ENCODE measurements at regions not wholly inside any gene's neighbourhood (a gene's known extent, or its start where the extent isn't known, plus 50 kb on each side); places are given as distances from the start of the nearest gene placed in this dataset.

DNA sequence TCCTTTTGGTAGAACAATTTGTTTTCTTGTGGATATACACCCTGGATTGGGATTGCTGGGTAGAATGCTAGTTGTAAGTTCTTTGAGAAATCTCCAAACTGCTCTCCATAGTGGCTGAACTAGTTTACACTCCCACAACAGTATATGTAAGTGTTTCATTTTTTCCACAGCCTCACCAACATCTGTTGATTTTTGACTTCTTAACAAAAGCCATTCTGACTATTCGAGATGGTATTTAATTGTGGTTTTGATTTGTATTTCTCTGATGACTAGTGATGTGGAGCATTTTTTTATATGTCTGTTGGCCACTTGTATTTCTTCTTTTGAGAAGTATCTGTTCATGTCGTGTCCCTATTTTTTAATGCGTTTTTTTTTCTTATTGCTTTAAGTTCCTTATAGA lies 444.1 kb downstream of the CBLN4 start:
- no peaks in the 10 kb centered on the region for H3K27me3 ChIP-seq (ENCODE audit: control insufficient read depth, insufficient read depth, low read length)
- H3K9ac ChIP-seq (ENCODE audit: insufficient read depth, low read length) = no peak overlapping the region
- TF ChIP-seq, protein P1, sequence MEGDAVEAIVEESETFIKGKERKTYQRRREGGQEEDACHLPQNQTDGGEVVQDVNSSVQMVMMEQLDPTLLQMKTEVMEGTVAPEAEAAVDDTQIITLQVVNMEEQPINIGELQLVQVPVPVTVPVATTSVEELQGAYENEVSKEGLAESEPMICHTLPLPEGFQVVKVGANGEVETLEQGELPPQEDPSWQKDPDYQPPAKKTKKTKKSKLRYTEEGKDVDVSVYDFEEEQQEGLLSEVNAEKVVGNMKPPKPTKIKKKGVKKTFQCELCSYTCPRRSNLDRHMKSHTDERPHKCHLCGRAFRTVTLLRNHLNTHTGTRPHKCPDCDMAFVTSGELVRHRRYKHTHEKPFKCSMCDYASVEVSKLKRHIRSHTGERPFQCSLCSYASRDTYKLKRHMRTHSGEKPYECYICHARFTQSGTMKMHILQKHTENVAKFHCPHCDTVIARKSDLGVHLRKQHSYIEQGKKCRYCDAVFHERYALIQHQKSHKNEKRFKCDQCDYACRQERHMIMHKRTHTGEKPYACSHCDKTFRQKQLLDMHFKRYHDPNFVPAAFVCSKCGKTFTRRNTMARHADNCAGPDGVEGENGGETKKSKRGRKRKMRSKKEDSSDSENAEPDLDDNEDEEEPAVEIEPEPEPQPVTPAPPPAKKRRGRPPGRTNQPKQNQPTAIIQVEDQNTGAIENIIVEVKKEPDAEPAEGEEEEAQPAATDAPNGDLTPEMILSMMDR (conservative IDR thresholded peaks at IDR 0.05 in 1 of 2, IDR thresholded peaks at IDR 0.05 in 1 of 2; ENCODE audit: low read depth in 1 of 2, low read length in 2 of 2) = no peak
- no peak for TF ChIP-seq EZH2 (IDR thresholded peaks at IDR 0.05; ENCODE audit: low read length, missing control alignments)
- no peak overlapping the region for H3K27ac ChIP-seq (ENCODE audit: insufficient read depth, low read length)
- H3K4me2 ChIP-seq (ENCODE audit: extremely low read depth, insufficient read depth, low read length) = no peak overlapping the region
- no peaks in the 10 kb centered on the region for H3K4me1 ChIP-seq (ENCODE audit: control insufficient read depth, extremely low read depth, insufficient read depth, low read length)
- H4K20me1 ChIP-seq (ENCODE audit: control insufficient read depth, extremely low read depth, insufficient read depth, low read length) = no peaks in the 10 kb centered on the region
- no peak overlapping the region for H2AFZ ChIP-seq (ENCODE audit: low read length)
- no peak overlapping the region for H3K4me3 ChIP-seq (replicated peaks in 1 of 4; ENCODE audit: control extremely low read depth in 1 of 4, insufficient read depth in 1 of 4, low read depth in 3 of 4, low read length in 4 of 4)
- peak in 1 of 2 donors; percentile 0 for DNase-seq (ENCODE audit: low read depth in 2 of 2)
- H3K36me3 ChIP-seq (ENCODE audit: control insufficient read depth, insufficient read depth, low read length) = no peaks in the 10 kb centered on the region
- H3K79me2 ChIP-seq (ENCODE audit: control insufficient read depth, insufficient read depth, low read length) = no peaks in the 10 kb centered on the region
- H3K9me3 ChIP-seq (ENCODE audit: control insufficient read depth, insufficient read depth, low read depth, low read length) = no peaks in the 10 kb centered on the region

DNA sequence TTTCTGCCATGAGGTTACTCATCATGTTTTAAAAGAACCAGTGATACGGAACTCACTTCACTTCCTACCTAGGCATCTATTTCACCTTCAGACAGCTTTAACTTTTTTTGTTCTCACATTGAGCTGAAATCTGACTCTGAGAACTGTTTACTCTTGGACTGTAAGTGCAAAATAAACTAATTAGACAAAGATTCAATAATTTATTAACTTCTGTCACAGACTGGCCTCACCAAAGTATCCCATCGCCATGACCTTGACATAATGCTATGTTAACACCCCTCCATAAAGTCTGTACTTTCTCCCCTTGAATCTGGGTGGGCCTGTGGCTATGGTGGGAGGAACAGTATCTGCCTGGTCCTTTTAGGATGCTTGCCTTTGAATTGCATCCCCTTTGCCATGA lies 448.1 kb downstream of the CBLN4 start:
- Histone ChIP-seq H2AFZ (ENCODE audit: low read length) (no peak overlapping the region), H3K4me3 (replicated peaks in 1 of 4; ENCODE audit: control extremely low read depth in 1 of 4, insufficient read depth in 1 of 4, low read depth in 3 of 4, low read length in 4 of 4) (no peak overlapping the region), H3K9ac (ENCODE audit: insufficient read depth, low read length) (no peak overlapping the region), H3K4me1 (ENCODE audit: control insufficient read depth, extremely low read depth, insufficient read depth, low read length) (no peaks in the 10 kb centered on the region), H3K4me2 (ENCODE audit: extremely low read depth, insufficient read depth, low read length) (no peak overlapping the region), H3K27ac (ENCODE audit: insufficient read depth, low read length) (no peak overlapping the region), H3K36me3 (ENCODE audit: control insufficient read depth, insufficient read depth, low read length) (no peaks in the 10 kb centered on the region), H4K20me1 (ENCODE audit: control insufficient read depth, extremely low read depth, insufficient read depth, low read length) (no peaks in the 10 kb centered on the region), H3K9me3 (ENCODE audit: control insufficient read depth, insufficient read depth, low read depth, low read length) (no peaks in the 10 kb centered on the region), H3K79me2 (ENCODE audit: control insufficient read depth, insufficient read depth, low read length) (no peaks in the 10 kb centered on the region), H3K27me3 (ENCODE audit: control insufficient read depth, insufficient read depth, low read length) (no peaks in the 10 kb centered on the region)
- no peak for DNase-seq (ENCODE audit: low read depth in 2 of 2)
- TF ChIP-seq EZH2 (IDR thresholded peaks at IDR 0.05; ENCODE audit: low read length, missing control alignments) = no peak
- TF ChIP-seq, protein P1 (conservative IDR thresholded peaks at IDR 0.05 in 1 of 2, IDR thresholded peaks at IDR 0.05 in 1 of 2; ENCODE audit: low read depth in 1 of 2, low read length in 2 of 2) = no peak

DNA sequence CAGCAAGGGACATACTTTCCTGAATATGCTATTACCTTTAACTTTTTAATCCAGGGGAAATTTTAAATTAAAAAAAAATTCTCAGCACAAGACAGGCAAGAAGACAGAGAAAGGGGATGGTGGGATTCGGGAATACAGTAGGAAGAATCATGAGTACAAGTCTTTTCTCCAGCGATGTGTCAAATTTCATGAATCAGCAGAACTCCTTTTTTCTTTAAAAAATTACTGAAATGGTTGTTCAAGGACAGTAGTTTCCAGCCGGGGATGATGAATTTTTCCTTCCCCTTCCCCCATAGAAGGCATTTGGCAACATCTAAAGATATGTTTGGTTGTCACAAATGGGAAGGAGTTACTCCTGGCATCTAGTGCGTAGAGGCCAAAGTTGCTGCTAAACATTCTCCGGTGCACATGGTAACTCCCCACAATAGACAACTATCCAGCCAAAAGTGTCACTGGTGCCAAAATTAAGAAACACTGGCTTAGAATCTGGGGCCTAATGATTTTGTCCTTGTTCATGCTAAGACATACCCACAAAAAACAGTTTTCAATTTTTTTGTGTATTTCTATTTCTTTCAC lies 450.2 kb downstream of the CBLN4 start:
- Histone ChIP-seq H3K4me1 (ENCODE audit: control insufficient read depth, extremely low read depth, insufficient read depth, low read length) (no peaks in the 10 kb centered on the region), H3K79me2 (ENCODE audit: control insufficient read depth, insufficient read depth, low read length) (no peaks in the 10 kb centered on the region), H3K36me3 (ENCODE audit: control insufficient read depth, insufficient read depth, low read length) (no peaks in the 10 kb centered on the region), H3K4me3 (replicated peaks in 1 of 4; ENCODE audit: control extremely low read depth in 1 of 4, insufficient read depth in 1 of 4, low read depth in 3 of 4, low read length in 4 of 4) (no peak overlapping the region), H4K20me1 (ENCODE audit: control insufficient read depth, extremely low read depth, insufficient read depth, low read length) (no peaks in the 10 kb centered on the region), H3K27ac (ENCODE audit: insufficient read depth, low read length) (no peak overlapping the region), H3K9me3 (ENCODE audit: control insufficient read depth, insufficient read depth, low read depth, low read length) (no peaks in the 10 kb centered on the region), H3K27me3 (ENCODE audit: control insufficient read depth, insufficient read depth, low read length) (no peaks in the 10 kb centered on the region), H3K9ac (ENCODE audit: insufficient read depth, low read length) (no peak overlapping the region), H2AFZ (ENCODE audit: low read length) (no peak overlapping the region), H3K4me2 (ENCODE audit: extremely low read depth, insufficient read depth, low read length) (no peak overlapping the region)
- TF ChIP-seq, protein P1 (conservative IDR thresholded peaks at IDR 0.05 in 1 of 2, IDR thresholded peaks at IDR 0.05 in 1 of 2; ENCODE audit: low read depth in 1 of 2, low read length in 2 of 2) = no peak
- no peak for TF ChIP-seq EZH2 (IDR thresholded peaks at IDR 0.05; ENCODE audit: low read length, missing control alignments)
- DNase-seq (ENCODE audit: low read depth in 2 of 2) = no peak

Measured in fibroblast of lung (primary cell).